GM12878 (cell line): ENCODE measurements at regions not wholly inside any gene's neighbourhood (a gene's known extent, or its start where the extent isn't known, plus 50 kb on each side); places are given as distances from the start of the nearest gene placed in this dataset.

Experiments used
- ATAC-seq: fragments of 200-7000 bp; cut with Tn5 transposase; 3 replicates; pipeline ENCODE4 v1.9.1; 2020; ENCODE audit warnings: mild to moderate bottlenecking, moderate library complexity
- BruUV-seq: library from RNA; stranded (reverse); fragments of 400-500 nt; replicated peaks from 2 replicates; lab custom pipeline; 2021; lab: Mats Ljungman, UMichigan
- CTCF ChIA-PET: fragments of 300-600 bp; sonication (Branson Sonifier 250); formaldehyde crosslinking; extraction: SDS; loops from one replicate; lab custom pipeline; 2021; ENCODE audit warnings: inconsistent platforms; lab: Yijun Ruan, JAX
- POLR2A ChIA-PET: fragments of 350-600 bp; formaldehyde crosslinking; extraction: SDS; loops from one replicate; lab custom pipeline; 2021; ENCODE audit warnings: inconsistent platforms; lab: Charles Lee
- RAD21 ChIA-PET: fragments of 300-600 bp; sonication (Branson Sonifier 250); formaldehyde crosslinking; loops from one replicate; lab custom pipeline; 2023; ENCODE audit warnings: antibody characterized with exemption; ENCODE audit not compliant: unreplicated experiment; lab: Charles Lee
- SMC1A ChIA-PET: fragments of 300-600 bp; sonication (Branson Sonifier 250); formaldehyde crosslinking; loops from one replicate; lab custom pipeline; 2023; ENCODE audit not compliant: unreplicated experiment, uncharacterized antibody; lab: Charles Lee
- DNase-seq: peaks from one replicate; pipeline ENCODE4 v3.0.0-alpha.2; 2011; ENCODE audit warnings: low read depth, low spot score
- FAIRE-seq: peaks from 3 replicates; lab custom pipeline; 2011; peaks lifted over from hg19 to GRCh38; lab: Jason Lieb, UNC
- H2AFZ ChIP-seq: 2 replicates; pipeline ENCODE4 v1.6.0; 2011; ENCODE audit warnings: low read depth, low read length, control low read depth; ENCODE audit not compliant: control insufficient read depth
- H3K27ac ChIP-seq: 2 replicates; pipeline ENCODE4 v1.5.1; 2011; ENCODE audit warnings: control low read depth; ENCODE audit not compliant: control insufficient read depth, insufficient read depth
- H3K27me3 ChIP-seq, 2 experiments: replicated peaks in 1 of 2; 2 replicates each; pipeline versions ENCODE4 v1.6.0 to v1.6.1; 2011; ENCODE audit warnings: low read length in 1 of 2; ENCODE audit not compliant: control insufficient read depth in 2 of 2, insufficient read depth in 2 of 2
- H3K36me3 ChIP-seq, 2 experiments: 2 replicates each; pipeline ENCODE4 v1.5.1; 2011; ENCODE audit warnings: low read length in 1 of 2; ENCODE audit not compliant: control insufficient read depth in 2 of 2, insufficient read depth in 2 of 2
- H3K4me1 ChIP-seq: 2 replicates; pipeline ENCODE4 v1.6.1; 2011; ENCODE audit warnings: mild to moderate bottlenecking, low read length, moderate library complexity, mixed read lengths; ENCODE audit not compliant: control insufficient read depth, insufficient read depth
- H3K4me2 ChIP-seq: 2 replicates; pipeline ENCODE4 v1.6.0; 2011; ENCODE audit warnings: control low read depth; ENCODE audit not compliant: control insufficient read depth, insufficient read depth
- H3K4me3 ChIP-seq: fragments of 200-600 bp; sonication (generic); 2 replicates; pipeline ENCODE4 v1.5.1; 2016
- H3K79me2 ChIP-seq: 2 replicates; pipeline ENCODE4 v1.6.0; 2011; ENCODE audit warnings: low read length; ENCODE audit not compliant: control insufficient read depth, insufficient read depth
- H3K9ac ChIP-seq: 2 replicates; pipeline ENCODE4 v1.8.0; 2011; ENCODE audit warnings: low read length, control low read depth, mixed read lengths; ENCODE audit not compliant: control insufficient read depth, insufficient read depth
- H3K9me3 ChIP-seq: replicated peaks from 3 replicates; pipeline ENCODE4 v1.5.1; 2011; ENCODE audit warnings: mild to moderate bottlenecking, low read length; ENCODE audit not compliant: control insufficient read depth, insufficient read depth
- H4K20me1 ChIP-seq: 2 replicates; pipeline ENCODE4 v1.6.0; 2011; ENCODE audit not compliant: control insufficient read depth, insufficient read depth
- BACH1 ChIP-seq: fragments of 450-650 bp; IDR thresholded peaks from 2 replicates; pipeline ENCODE4 v1.6.1; 2017; ENCODE audit warnings: mild to moderate bottlenecking, borderline replicate concordance
- CBX3 ChIP-seq: fragments of 200-600 bp; sonication (generic); IDR thresholded peaks from 2 replicates; pipeline ENCODE4 v1.6.1; 2016; ENCODE audit warnings: low read depth, borderline replicate concordance
- CUX1 ChIP-seq: IDR thresholded peaks from 2 replicates; pipeline ENCODE4 v1.6.1; 2012; ENCODE audit warnings: improper control_type of control experiment, low read depth, low read length; ENCODE audit not compliant: insufficient replicate concordance
- DPF2 ChIP-seq: fragments of 450-650 bp; IDR thresholded peaks from 2 replicates; pipeline ENCODE4 v1.6.1; 2017; ENCODE audit warnings: mild to moderate bottlenecking
- GABPA ChIP-seq: IDR thresholded peaks from 2 replicates; pipeline ENCODE4 v1.6.1; 2014; ENCODE audit warnings: antibody characterized with exemption, low read depth, mild to moderate bottlenecking, inconsistent platforms
- GATAD2B ChIP-seq: fragments of 450-650 bp; conservative IDR thresholded peaks from 2 replicates; pipeline ENCODE4 v1.6.1; 2017; ENCODE audit warnings: low read depth, mild to moderate bottlenecking, moderate library complexity
- HCFC1 ChIP-seq: fragments of 150-350 bp; IDR thresholded peaks from 2 replicates; pipeline ENCODE4 v1.6.1; 2014; ENCODE audit warnings: low read length
- IKZF2 ChIP-seq, 2 experiments: fragments of 450-650 bp; IDR thresholded peaks; 2 replicates each; pipeline ENCODE4 v1.6.1; 2017; ENCODE audit warnings: mild to moderate bottlenecking in 2 of 2, moderate library complexity in 2 of 2
- IRF4 ChIP-seq: IDR thresholded peaks from 2 replicates; pipeline ENCODE4 v1.6.1; 2011; ENCODE audit warnings: low read depth, low read length
- IRF5 ChIP-seq: fragments of 450-650 bp; IDR thresholded peaks from 2 replicates; pipeline ENCODE4 v1.6.1; 2017; ENCODE audit warnings: borderline replicate concordance
- RAD51 ChIP-seq: fragments of 450-650 bp; IDR thresholded peaks from 2 replicates; pipeline ENCODE4 v1.6.1; 2016; ENCODE audit warnings: moderate library complexity, mild to moderate bottlenecking, inconsistent platforms
- RBBP5 ChIP-seq: fragments of 200-600 bp; sonication (generic); conservative IDR thresholded peaks from 2 replicates; pipeline ENCODE4 v1.6.1; 2016
- SRF ChIP-seq, 2 experiments: IDR thresholded peaks; 2 replicates each; pipeline ENCODE4 v1.6.1; 2011; ENCODE audit warnings: low read depth in 2 of 2, low read length in 2 of 2, mild to moderate bottlenecking in 1 of 2, moderate library complexity in 1 of 2
- USF1 ChIP-seq: IDR thresholded peaks from 2 replicates; pipeline ENCODE4 v1.6.1; 2011; ENCODE audit warnings: borderline replicate concordance, low read depth, mild to moderate bottlenecking, moderate library complexity, mixed read lengths, low read length; ENCODE audit not compliant: insufficient read depth; ENCODE audit errors: extremely low read length
- ZNF274 ChIP-seq: IDR thresholded peaks from one replicate; pipeline ENCODE4 v1.8.0; 2011; ENCODE audit not compliant: insufficient read length, insufficient read depth
- ZNF384 ChIP-seq: IDR thresholded peaks from 2 replicates; pipeline ENCODE4 v1.6.1; 2012; ENCODE audit warnings: low read depth, mild to moderate bottlenecking, low read length, improper control_type of control experiment, borderline replicate concordance
- ZSCAN29 ChIP-seq: fragments of 450-650 bp; IDR thresholded peaks from 2 replicates; pipeline ENCODE4 v1.6.1; 2017; ENCODE audit warnings: mild to moderate bottlenecking, moderate library complexity
- WGBS: methylation state at CpG from one replicate; pipeline ENCODE4 v1.1.6; 2016; ENCODE audit warnings: low lambda C conversion rate; ENCODE audit not compliant: insufficient replicate concordance, insufficient coverage; ENCODE audit errors: missing lambda C conversion rate; 5-methylcytosine and 5-hydroxymethylcytosine counted together
- in situ Hi-C: fragments of 300-500 bp; cut with MboI; formaldehyde crosslinking; loops from 9 replicates; pipeline ENCODE4 v1.14.3; 2018; ENCODE audit warnings: mixed read lengths
- intact Hi-C: fragments of 100-400 bp; cut with micrococcal nuclease; formaldehyde crosslinking; loops from one replicate; pipeline ENCODE4 v1.14.2; 2022; ENCODE audit not compliant: unreplicated experiment

GRCh38 chr13:78993792-78994191 lies 334.8 kb upstream of the OBI1 start (continued):
- peak; percentile 81 for TF ChIP-seq DPF2
- TF ChIP-seq CUX1: peak; percentile 74

- POLR2A ChIA-PET: interaction anchor here (0.6 to 1.3 kb wide), 3 partner anchors 13 to 557 kb away, joined by 5 to 6 read pairs (median 6); no protein-coding TSS in a partner anchor
- Histone ChIP-seq H3K27ac (no peak overlapping the region), H3K36me3 (no peaks in the 10 kb centered on the region), H3K4me3 (no peak overlapping the region), H3K27me3 (no peaks in the 10 kb centered on the region; a peak in 1 of 4 replicates), H2AFZ (no peak overlapping the region), H3K9ac (no peak overlapping the region), H3K4me2 (no peak overlapping the region), H3K4me1 (no peaks in the 10 kb centered on the region), H3K79me2 (no peaks in the 10 kb centered on the region), H3K9me3 (no peaks in the 10 kb centered on the region), H4K20me1 (no peaks in the 10 kb centered on the region)
- intact Hi-C loops (loop anchor here (10.0 kb wide), 1 partner anchor 387 kb away; no protein-coding TSS in a partner anchor), in situ Hi-C loops (no loop called here)
- DNase-seq (no peak), ATAC-seq (peak; percentile 67), FAIRE-seq (no peak)
- SMC1A ChIA-PET: interaction anchor here (0.6 to 2.8 kb wide), 13 partner anchors 9 to 844 kb away, joined by 3 to 13 read pairs (median 5); no protein-coding TSS in a partner anchor
- CTCF ChIA-PET: interaction anchor here (0.8 to 3.1 kb wide), 7 partner anchors 11 to 844 kb away, joined by 3 to 9 read pairs (median 3); no protein-coding TSS in a partner anchor
- BruUV-seq: no TSS peak
- WGBS: 64% methylated on average over 4 of the region's 4 CpGs
- RAD21 ChIA-PET: interaction anchor here (0.7 to 2.8 kb wide), 6 partner anchors 8 to 89 kb away, joined by 3 to 7 read pairs (median 3); no protein-coding TSS in a partner anchor
- no peak for TF ChIP-seq IRF5
- peak; percentile 45 to 51; a peak in 2 of 4 replicates for TF ChIP-seq IKZF2 (IDR thresholded peaks at IDR 0.05)
- TF ChIP-seq CBX3: no peak
- TF ChIP-seq RBBP5: no peak
- no peak for TF ChIP-seq SRF (IDR thresholded peaks at IDR 0.05; ENCODE audit: low read depth in 2 of 2, low read length in 2 of 2)
- peak; percentile 60; the same call in 1 of the 2 replicates for TF ChIP-seq RAD51
- TF ChIP-seq USF1: no peak
- TF ChIP-seq ZSCAN29: no peak
- no peak for TF ChIP-seq ZNF384
- no peak for TF ChIP-seq GATAD2B
- TF ChIP-seq ZNF274: no peak
- TF ChIP-seq GABPA: no peak
- peak; percentile 49; the same call in 1 of the 2 replicates for TF ChIP-seq BACH1
- TF ChIP-seq HCFC1: no peak
- TF ChIP-seq IRF4: peak; percentile 18; the same call in 1 of the 2 replicates
Observed at GRCh38 chr13:78981913-78982312, 323.0 kb upstream of the OBI1 start.
